ENCODE measurements at regions not wholly inside any gene's neighbourhood (a gene's known extent, or its start where the extent isn't known, plus 50 kb on each side); places are given as distances from the start of the nearest gene placed in this dataset.

DNA sequence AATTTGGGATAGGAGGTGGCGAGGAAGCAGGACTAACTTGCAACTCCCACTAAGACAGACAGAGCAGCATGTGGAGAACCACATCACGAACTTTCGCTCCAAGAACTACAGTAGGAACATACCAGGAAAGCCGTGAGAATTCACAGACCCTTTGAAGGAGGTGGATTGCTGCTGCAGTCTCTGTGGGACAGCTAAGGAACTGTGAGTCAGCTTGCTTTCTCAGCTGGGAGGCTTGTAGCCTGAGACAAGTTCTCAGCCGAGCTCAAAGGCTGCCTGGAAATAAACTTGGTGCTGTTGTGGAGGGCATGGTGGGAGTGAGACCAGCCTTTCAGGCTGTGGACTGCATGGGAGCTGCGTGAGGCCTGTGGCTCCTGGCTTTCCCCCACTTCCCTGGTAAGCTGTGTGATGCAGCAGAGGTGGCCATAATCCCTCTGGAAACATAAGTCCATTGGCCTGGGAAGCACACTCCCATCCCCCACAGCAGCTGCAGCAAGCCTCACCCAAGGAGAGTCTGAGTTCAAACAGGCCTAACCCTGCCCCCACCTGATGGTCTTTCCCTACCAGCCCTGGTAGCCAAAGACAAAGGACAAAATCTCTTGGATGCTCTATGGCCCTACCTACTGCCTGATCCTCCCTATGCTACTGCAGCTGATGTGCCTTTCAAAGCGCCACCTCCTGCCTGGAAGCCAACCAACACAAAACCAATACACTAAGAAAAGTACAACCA, 441.1 kb upstream of the HTR2A start:
- Histone ChIP-seq H2AFZ (ENCODE audit: low read length) (no peak overlapping the region), H3K4me2 (ENCODE audit: low read depth, low read length) (no peak overlapping the region), H4K20me1 (ENCODE audit: insufficient read depth, low read length) (no peaks in the 10 kb centered on the region), H3K36me3 (replicated peaks in 1 of 2; ENCODE audit: control insufficient read depth in 1 of 2, insufficient read depth in 2 of 2, low read length in 2 of 2) (no peaks in the 10 kb centered on the region), H3K4me1 (ENCODE audit: insufficient read depth, low read length) (no peaks in the 10 kb centered on the region), H3K27ac (ENCODE audit: extremely low read length, insufficient read depth, low read length) (no peak overlapping the region), H3K79me2 (ENCODE audit: insufficient read depth, low read length) (no peaks in the 10 kb centered on the region), H3K4me3 (replicated peaks in 1 of 3; ENCODE audit: insufficient read depth in 1 of 3, low read depth in 2 of 3, low read length in 3 of 3) (no peak overlapping the region), H3K9ac (ENCODE audit: insufficient read depth, low read depth, low read length) (no peak overlapping the region), H3K9me3 (ENCODE audit: low read length) (no peaks in the 10 kb centered on the region; the same call in 1 of the 2 replicates), H3K27me3 (ENCODE audit: control insufficient read depth in 1 of 2, insufficient read depth in 2 of 2, low read length in 2 of 2) (no peaks in the 10 kb centered on the region)
- in situ Hi-C loops (cut with HindIII; ENCODE audit: extremely low pct_ligation_motif_present, low pct_unique_long_range_greater_than_20kb) = no loop called here
- DNase-seq (ENCODE audit: low spot score) (no peak), ATAC-seq (no peak), FAIRE-seq (no peak)
- intact Hi-C loops (cut with micrococcal nuclease; ENCODE audit: unreplicated experiment) = no loop called here
- CTCF ChIA-PET (ENCODE audit: low intra/inter-chr PET ratio, low total read pairs) = no interaction called here
- no TSS peak for BruUV-seq (replicated peaks)
- WGBS (ENCODE audit: low lambda C conversion rate) = 14% methylated on average over 7 of the region's 7 CpGs
- POLR2A ChIA-PET = no interaction called here
- TF ChIP-seq THAP11 (CRISPR knock-in tag; IDR thresholded peaks at IDR 0.05) = no peak
- TF ChIP-seq GPN1 (CRISPR knock-in tag; IDR thresholded peaks at IDR 0.05; ENCODE audit: borderline replicate concordance) = no peak
- no peak for TF ChIP-seq TEAD3 (CRISPR knock-in tag; optimal IDR thresholded peaks at IDR 0.05; ENCODE audit: borderline replicate concordance)
- no peak for TF ChIP-seq XBP1 (CRISPR knock-in tag; IDR thresholded peaks at IDR 0.05)

DNA sequence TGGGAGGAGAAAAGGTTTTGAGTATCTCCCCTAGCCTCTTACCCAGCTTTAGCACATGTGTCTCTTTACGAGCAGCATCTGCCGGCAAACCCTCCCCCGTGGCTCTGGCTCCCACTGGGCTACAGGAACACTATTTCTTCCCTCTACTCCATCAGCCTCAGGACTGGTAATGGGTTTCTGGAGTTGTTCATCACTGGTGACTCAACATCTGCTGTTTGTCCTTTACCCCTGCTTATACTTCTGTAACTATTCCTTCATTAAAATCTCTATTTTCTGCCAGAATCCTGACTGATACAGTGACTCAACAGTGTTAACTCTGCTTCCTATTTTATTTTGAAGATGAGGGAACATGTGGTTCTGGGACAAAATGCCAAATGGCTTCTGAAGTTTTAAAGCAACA, 437.3 kb upstream of the HTR2A start:
- no peaks in the 10 kb centered on the region for H3K79me2 ChIP-seq (ENCODE audit: insufficient read depth, low read length)
- no TSS peak for BruUV-seq (replicated peaks)
- H3K36me3 ChIP-seq (replicated peaks in 1 of 2; ENCODE audit: control insufficient read depth in 1 of 2, insufficient read depth in 2 of 2, low read length in 2 of 2) = no peaks in the 10 kb centered on the region
- H2AFZ ChIP-seq (ENCODE audit: low read length) = no peak overlapping the region
- ATAC-seq (no peak), FAIRE-seq (no peak), DNase-seq (ENCODE audit: low spot score) (no peak)
- H3K27me3 ChIP-seq (ENCODE audit: control insufficient read depth in 1 of 2, insufficient read depth in 2 of 2, low read length in 2 of 2) = no peaks in the 10 kb centered on the region
- no peak overlapping the region for H3K27ac ChIP-seq (ENCODE audit: extremely low read length, insufficient read depth, low read length)
- 13% methylated on average over 3 of the region's 3 CpGs for WGBS (ENCODE audit: low lambda C conversion rate)
- H3K4me2 ChIP-seq (ENCODE audit: low read depth, low read length) = no peak overlapping the region
- H3K9me3 ChIP-seq (ENCODE audit: low read length) = no peaks in the 10 kb centered on the region
- H3K4me1 ChIP-seq (ENCODE audit: insufficient read depth, low read length) = no peaks in the 10 kb centered on the region
- POLR2A ChIA-PET = no interaction called here
- in situ Hi-C loops (cut with HindIII; ENCODE audit: extremely low pct_ligation_motif_present, low pct_unique_long_range_greater_than_20kb) = no loop called here
- TF ChIP-seq ZNF441 (CRISPR knock-in tag; IDR thresholded peaks at IDR 0.05; ENCODE audit: borderline replicate concordance) (no peak), SATB2 (CRISPR knock-in tag; IDR thresholded peaks at IDR 0.05) (no peak), ZNF839 (CRISPR knock-in tag; IDR thresholded peaks at IDR 0.05; ENCODE audit: borderline replicate concordance) (no peak)
- no peak overlapping the region for H3K9ac ChIP-seq (ENCODE audit: insufficient read depth, low read depth, low read length)
- H3K4me3 ChIP-seq (replicated peaks in 1 of 3; ENCODE audit: insufficient read depth in 1 of 3, low read depth in 2 of 3, low read length in 3 of 3) = no peak overlapping the region
- CTCF ChIA-PET (ENCODE audit: low intra/inter-chr PET ratio, low total read pairs) = no interaction called here
- H4K20me1 ChIP-seq (ENCODE audit: insufficient read depth, low read length) = no peaks in the 10 kb centered on the region
- intact Hi-C loops (cut with micrococcal nuclease; ENCODE audit: unreplicated experiment) = no loop called here

Data from HepG2 (cell line).